ENCODE measurements at regions not wholly inside any gene's neighbourhood (a gene's known extent, or its start where the extent isn't known, plus 50 kb on each side); places are given as distances from the start of the nearest gene placed in this dataset.

DNA sequence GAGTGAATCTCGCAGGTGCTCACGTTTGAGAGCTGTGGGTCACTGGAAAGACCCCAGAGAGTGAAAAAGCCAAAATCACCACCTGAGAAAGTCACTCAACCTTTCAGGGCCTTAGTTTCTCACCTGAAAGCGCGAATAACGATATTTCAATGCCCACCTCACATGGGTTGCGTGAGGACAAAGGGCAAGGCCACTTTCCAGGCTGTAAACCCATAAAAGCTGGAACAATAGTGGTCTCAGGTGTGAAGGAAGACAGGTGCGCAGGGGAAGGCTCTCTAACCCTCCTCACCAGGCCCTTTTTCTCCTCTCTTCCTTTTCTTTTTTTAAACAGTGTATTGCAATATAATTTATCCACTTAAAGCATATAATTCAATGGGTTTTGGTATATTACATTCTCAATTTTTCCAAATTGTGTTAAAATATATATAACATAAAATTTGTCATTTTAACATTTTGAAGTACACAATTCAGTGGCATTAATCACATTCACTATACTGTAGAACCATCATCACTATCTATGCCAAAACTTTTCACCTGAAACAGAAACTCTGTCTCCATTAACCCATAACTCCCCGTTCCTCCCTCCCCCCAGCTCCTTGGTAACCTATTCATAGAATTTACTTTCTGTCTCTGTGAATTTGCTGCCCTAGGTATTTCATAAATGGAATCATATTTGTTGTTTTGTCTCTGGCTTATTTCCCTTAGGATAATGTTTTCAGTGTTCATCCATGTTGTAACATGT lies 118.4 kb upstream of the TNR start:
- no peak overlapping the region for H3K4me3 ChIP-seq
- TF ChIP-seq, protein P1, sequence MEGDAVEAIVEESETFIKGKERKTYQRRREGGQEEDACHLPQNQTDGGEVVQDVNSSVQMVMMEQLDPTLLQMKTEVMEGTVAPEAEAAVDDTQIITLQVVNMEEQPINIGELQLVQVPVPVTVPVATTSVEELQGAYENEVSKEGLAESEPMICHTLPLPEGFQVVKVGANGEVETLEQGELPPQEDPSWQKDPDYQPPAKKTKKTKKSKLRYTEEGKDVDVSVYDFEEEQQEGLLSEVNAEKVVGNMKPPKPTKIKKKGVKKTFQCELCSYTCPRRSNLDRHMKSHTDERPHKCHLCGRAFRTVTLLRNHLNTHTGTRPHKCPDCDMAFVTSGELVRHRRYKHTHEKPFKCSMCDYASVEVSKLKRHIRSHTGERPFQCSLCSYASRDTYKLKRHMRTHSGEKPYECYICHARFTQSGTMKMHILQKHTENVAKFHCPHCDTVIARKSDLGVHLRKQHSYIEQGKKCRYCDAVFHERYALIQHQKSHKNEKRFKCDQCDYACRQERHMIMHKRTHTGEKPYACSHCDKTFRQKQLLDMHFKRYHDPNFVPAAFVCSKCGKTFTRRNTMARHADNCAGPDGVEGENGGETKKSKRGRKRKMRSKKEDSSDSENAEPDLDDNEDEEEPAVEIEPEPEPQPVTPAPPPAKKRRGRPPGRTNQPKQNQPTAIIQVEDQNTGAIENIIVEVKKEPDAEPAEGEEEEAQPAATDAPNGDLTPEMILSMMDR (IDR thresholded peaks at IDR 0.05): no peak
- no peak for TF ChIP-seq POLR2A (IDR thresholded peaks at IDR 0.05)
- no peak overlapping the region for H3K27ac ChIP-seq
- intact Hi-C loops (cut with DNase I): no loop called here
- DNase-seq (no peak), ATAC-seq (no peak)
- H3K36me3 ChIP-seq: no peaks in the 10 kb centered on the region
- H3K27me3 ChIP-seq: no peaks in the 10 kb centered on the region
- no peaks in the 10 kb centered on the region for H3K4me1 ChIP-seq
- H3K9me3 ChIP-seq: no peaks in the 10 kb centered on the region
- 70% methylated on average over 8 of the region's 8 CpGs for WGBS (ENCODE audit: insufficient coverage, low coverage, low lambda C conversion rate, missing lambda C conversion rate)

GRCh38 chr1:175857756-175858155 lies 114.4 kb upstream of the TNR start:
- no peak for DNase-seq
- WGBS (ENCODE audit: insufficient coverage, low coverage, low lambda C conversion rate, missing lambda C conversion rate): 39% methylated on average over 5 of the region's 6 CpGs
- H3K36me3 ChIP-seq: no peaks in the 10 kb centered on the region
- intact Hi-C loops (cut with DNase I): no loop called here
- no peak overlapping the region for H3K4me3 ChIP-seq
- H3K9me3 ChIP-seq: no peaks in the 10 kb centered on the region
- H3K4me1 ChIP-seq: no peaks in the 10 kb centered on the region
- no peak for TF ChIP-seq POLR2A (IDR thresholded peaks at IDR 0.05)
- no peaks in the 10 kb centered on the region for H3K27me3 ChIP-seq
- ATAC-seq: no peak
- H3K27ac ChIP-seq: no peak overlapping the region

DNA sequence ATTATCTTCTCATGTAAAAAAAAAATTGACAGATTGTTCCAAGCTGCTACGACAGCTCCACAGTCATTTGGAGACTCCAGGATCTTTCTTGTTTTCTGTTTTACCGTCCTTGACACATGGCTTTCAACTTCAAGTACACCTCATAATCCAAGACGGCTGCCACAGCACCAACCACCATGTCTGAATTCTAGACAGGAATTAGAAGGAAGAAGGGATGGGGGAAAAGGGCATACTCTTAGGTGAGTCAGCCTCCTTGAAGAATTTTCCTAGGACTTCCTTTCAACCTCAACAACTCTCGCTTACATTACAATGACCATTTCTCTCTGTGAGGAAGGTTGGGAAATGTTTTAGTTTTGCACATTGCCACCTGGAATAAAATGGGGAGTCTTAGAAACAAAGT lies 110.3 kb upstream of the TNR start:
- intact Hi-C loops (cut with DNase I): no loop called here
- DNase-seq: no peak
- H3K4me1 ChIP-seq: no peaks in the 10 kb centered on the region
- TF ChIP-seq POLR2A (IDR thresholded peaks at IDR 0.05): no peak
- TF ChIP-seq, protein P1 (IDR thresholded peaks at IDR 0.05): no peak
- H3K4me3 ChIP-seq: no peak overlapping the region
- no peak overlapping the region for H3K27ac ChIP-seq
- no peak for ATAC-seq
- H3K36me3 ChIP-seq: no peaks in the 10 kb centered on the region
- H3K9me3 ChIP-seq: no peaks in the 10 kb centered on the region
- 60% methylated on average over 4 of the region's 4 CpGs for WGBS (ENCODE audit: insufficient coverage, low coverage, low lambda C conversion rate, missing lambda C conversion rate)
- no peaks in the 10 kb centered on the region for H3K27me3 ChIP-seq

GRCh38 chr1:175851749-175852148 lies 108.4 kb upstream of the TNR start:
- no peaks in the 10 kb centered on the region for H3K9me3 ChIP-seq
- WGBS (ENCODE audit: insufficient coverage, low coverage, low lambda C conversion rate, missing lambda C conversion rate): 35% methylated on average over 1 of the region's 2 CpGs
- no peaks in the 10 kb centered on the region for H3K4me1 ChIP-seq
- no peak overlapping the region for H3K4me3 ChIP-seq
- intact Hi-C loops (cut with DNase I): no loop called here
- ATAC-seq (no peak), DNase-seq (no peak)
- no peak overlapping the region for H3K27ac ChIP-seq
- no peak for TF ChIP-seq POLR2A (IDR thresholded peaks at IDR 0.05)
- TF ChIP-seq, protein P1 (IDR thresholded peaks at IDR 0.05): no peak
- no peaks in the 10 kb centered on the region for H3K36me3 ChIP-seq
- no peaks in the 10 kb centered on the region for H3K27me3 ChIP-seq

DNA sequence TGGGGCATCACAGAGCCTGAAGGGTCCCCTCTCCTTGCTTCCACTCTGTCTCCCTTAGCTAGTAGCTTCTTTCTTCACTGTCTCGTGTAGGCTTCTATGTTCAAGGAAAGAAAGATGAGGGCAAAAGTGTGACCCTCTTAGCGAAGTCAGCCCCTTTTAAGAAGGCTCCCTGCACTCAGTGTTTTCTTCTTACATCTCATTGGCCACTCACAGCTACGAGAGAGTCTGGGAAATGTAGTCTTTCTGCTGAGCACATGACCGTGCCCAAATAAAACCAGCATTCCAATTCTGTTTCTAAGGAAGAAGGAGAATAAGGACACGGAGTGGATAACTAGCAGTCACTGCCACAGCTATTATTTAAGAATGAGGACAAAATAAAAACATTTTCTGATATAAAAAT lies 104.9 kb upstream of the TNR start:
- no peak for ATAC-seq

More for the DNA sequence above, 104.9 kb upstream of the TNR start:
- Histone ChIP-seq H3K4me3 (no peak overlapping the region), H3K4me1 (no peaks in the 10 kb centered on the region), H3K27ac (no peak overlapping the region), H3K36me3 (no peaks in the 10 kb centered on the region), H3K27me3 (no peaks in the 10 kb centered on the region), H3K9me3 (no peaks in the 10 kb centered on the region)
- DNase-seq: no peak
- WGBS (ENCODE audit: insufficient coverage, low coverage, low lambda C conversion rate, missing lambda C conversion rate): 26% methylated on average over 4 of the region's 5 CpGs
- intact Hi-C loops (cut with DNase I): no loop called here
- no peak for TF ChIP-seq POLR2A (IDR thresholded peaks at IDR 0.05)
- TF ChIP-seq, protein P1 (IDR thresholded peaks at IDR 0.05): no peak
